ENCODE measurements at regions not wholly inside any gene's neighbourhood (a gene's known extent, or its start where the extent isn't known, plus 50 kb on each side); places are given as distances from the start of the nearest gene placed in this dataset.

DNA sequence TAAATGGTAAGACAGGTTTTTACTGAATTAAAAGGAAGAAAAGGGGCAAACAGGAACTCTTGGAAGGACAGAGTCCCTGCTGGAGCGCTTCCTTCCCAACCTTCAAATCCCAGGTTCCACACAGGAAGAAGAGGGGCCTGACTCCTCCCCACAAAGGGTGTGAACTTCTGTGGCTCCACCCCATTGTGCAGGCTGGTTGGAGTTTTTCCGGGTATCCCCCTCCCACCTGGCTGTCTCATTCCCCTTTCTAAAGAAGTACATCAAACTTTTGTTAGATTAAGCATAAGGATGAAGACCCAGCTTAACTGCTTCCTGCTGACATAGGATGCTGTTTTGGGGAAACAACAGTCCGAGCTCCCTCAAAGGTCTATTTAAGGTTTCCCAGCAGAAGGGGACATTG lies 187.7 kb downstream of the FCRL5 start:
- no peak overlapping the region for H3K4me3 ChIP-seq (ENCODE audit: low read depth, low read length)
- DNase-seq (ENCODE audit: low read depth), result no peak
- no peak for TF ChIP-seq CTCF (IDR thresholded peaks at IDR 0.05; ENCODE audit: insufficient read depth, low read depth, low read length, missing control alignments)

DNA sequence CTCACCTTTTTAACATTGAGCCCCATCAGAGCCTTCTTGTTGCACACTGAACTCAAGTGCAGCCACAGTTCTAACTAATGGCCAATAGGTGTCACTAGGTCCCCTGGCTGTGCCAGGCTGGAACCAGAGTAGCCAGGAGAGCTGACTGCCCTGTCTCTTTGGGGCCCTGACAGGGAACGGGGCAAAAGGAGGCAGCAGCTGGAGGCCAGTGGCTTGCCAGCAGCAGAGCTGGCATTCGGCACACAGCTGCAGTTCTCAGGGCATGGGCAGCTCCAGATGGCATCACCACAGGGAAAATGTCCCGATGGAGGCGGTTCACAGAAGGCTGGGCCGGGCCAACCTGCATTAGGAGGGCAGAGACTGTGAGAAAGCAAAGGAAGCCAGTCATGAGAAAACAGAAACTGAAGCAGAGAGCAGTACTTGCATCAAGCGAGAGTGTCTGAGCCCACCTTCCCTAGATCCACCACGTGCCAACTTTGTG lies 188.6 kb downstream of the FCRL5 start:
- H3K4me3 ChIP-seq (ENCODE audit: low read depth, low read length), result peak overlapping the region; percentile 16; the same call in 1 of the 2 replicates
- peak; percentile 73 for TF ChIP-seq CTCF (IDR thresholded peaks at IDR 0.05; ENCODE audit: insufficient read depth, low read depth, low read length, missing control alignments)
- DNase-seq (ENCODE audit: low read depth), result peak; percentile 80

DNA sequence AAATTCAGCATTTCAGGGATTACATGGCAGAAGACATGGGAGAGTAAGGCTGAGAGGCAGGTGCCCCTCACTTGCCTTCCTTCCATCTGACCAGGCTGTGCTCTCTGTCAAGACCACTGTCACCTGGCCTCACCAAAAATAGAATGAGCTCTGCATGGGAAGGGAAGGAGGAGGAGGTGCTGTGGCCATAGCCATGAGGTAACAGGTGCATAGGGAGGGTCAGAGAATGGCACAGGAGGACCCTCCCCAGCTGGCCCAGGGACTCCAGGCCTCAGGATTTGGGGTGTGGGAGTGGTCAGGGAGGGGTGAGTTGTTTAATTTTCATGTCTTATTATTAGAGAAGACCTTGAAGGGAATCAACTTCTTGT lies 192.3 kb downstream of the FCRL5 start:
- no peak for TF ChIP-seq CTCF (IDR thresholded peaks at IDR 0.05; ENCODE audit: insufficient read depth, low read depth, low read length, missing control alignments)
- no peak for DNase-seq (ENCODE audit: low read depth)
- no peak overlapping the region for H3K4me3 ChIP-seq (ENCODE audit: low read depth, low read length)

GRCh38 chr1:157359314-157360022 lies 192.8 kb downstream of the FCRL5 start:
- H3K4me3 ChIP-seq (ENCODE audit: low read depth, low read length), result no peak overlapping the region
- no peak for DNase-seq (ENCODE audit: low read depth)
- TF ChIP-seq CTCF (IDR thresholded peaks at IDR 0.05; ENCODE audit: insufficient read depth, low read depth, low read length, missing control alignments), result no peak

GRCh38 chr1:157357111-157357510 lies 195.2 kb downstream of the FCRL5 start:
- H3K4me3 ChIP-seq (ENCODE audit: low read depth, low read length), result no peak overlapping the region
- TF ChIP-seq CTCF (IDR thresholded peaks at IDR 0.05; ENCODE audit: insufficient read depth, low read depth, low read length, missing control alignments), result no peak
- no peak for DNase-seq (ENCODE audit: low read depth)

GRCh38 chr1:157356601-157357000 lies 195.7 kb downstream of the FCRL5 start:
- TF ChIP-seq CTCF (IDR thresholded peaks at IDR 0.05; ENCODE audit: insufficient read depth, low read depth, low read length, missing control alignments), result no peak
- DNase-seq (ENCODE audit: low read depth), result no peak
- no peak overlapping the region for H3K4me3 ChIP-seq (ENCODE audit: low read depth, low read length)

DNA sequence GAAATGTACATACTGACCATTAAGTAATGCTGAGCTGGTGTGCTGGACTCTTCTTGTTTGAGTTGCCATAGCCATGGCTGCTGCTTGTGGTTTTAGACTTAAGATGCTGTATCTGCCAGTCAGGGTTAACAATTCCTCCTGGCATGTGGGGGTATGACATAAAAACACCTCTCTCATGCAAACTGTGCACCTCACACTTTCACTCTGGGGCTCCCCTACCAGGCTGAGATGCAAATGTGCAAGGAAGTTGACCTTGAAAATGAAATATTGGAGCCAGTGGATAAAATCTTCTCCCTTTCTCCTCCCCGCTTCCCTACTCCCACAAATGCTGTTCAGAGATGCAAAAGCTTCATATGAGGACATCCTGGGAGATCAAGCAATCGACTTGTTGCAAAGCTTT lies 198.8 kb downstream of the FCRL5 start:
- no peak overlapping the region for H3K4me3 ChIP-seq (ENCODE audit: low read depth, low read length)
- TF ChIP-seq CTCF (IDR thresholded peaks at IDR 0.05; ENCODE audit: insufficient read depth, low read depth, low read length, missing control alignments), result no peak
- no peak for DNase-seq (ENCODE audit: low read depth)

Data from GM12865 (cell line).